ENCODE measurements at regions not wholly inside any gene's neighbourhood (a gene's known extent, or its start where the extent isn't known, plus 50 kb on each side); places are given as distances from the start of the nearest gene placed in this dataset.
"Not testable (repeated sequence)": the region's sequence is repeated elsewhere in the genome, so short reads cannot be mapped to it uniquely, and the experiment has no call there.

DNA sequence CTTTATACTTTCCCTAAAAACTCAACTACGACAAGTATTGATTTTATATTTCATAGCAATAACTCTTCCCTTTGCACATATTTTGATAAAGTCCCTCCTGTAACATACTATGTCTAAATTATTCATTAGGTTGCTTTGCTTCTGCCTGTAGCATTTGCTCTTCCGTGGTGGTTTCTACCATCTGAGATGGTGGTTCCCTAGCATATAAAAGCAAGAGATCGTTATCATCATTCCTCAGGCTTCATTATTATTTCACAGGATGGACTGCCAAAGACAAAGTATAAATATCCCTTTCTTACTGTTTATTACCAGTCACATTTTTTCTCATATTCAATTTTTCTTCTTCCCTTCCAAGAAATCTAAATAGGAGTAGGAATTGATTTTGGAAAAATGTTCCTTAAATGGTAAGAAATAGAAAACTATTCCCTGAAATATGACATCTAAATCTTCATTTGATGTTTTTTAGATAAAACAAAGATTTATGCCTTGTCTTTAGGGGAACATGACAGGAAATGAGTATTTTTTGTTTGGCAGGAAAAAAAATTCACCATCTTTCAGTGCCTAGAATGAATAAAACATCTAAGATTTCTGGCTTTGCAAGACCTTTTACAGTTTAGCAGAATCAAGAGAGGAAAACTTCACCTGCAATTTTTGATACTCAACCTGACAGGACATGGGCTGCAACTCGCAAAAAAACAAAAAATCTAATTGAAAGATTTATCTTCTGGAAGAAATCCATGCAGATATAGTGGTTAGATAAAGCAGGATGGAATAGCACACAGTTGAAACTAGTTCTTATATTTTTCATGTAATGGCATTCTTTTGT is 340.0 kb downstream of the SPRY2 start:
- Mint-ChIP-seq H3K9me3 (peaks cover 0 to 3% of the 10 kb centered on the region in 2 donors), H3K27me3 (no peaks in the 10 kb centered on the region), H3K4me1 (ENCODE audit: low read depth in 2 of 2) (no peaks in the 10 kb centered on the region), H3K36me3 (ENCODE audit: insufficient read depth) (no peaks in the 10 kb centered on the region), H3K27ac (no peak overlapping the region), H3K4me3 (no peak overlapping the region)
- DNase-seq, result no peak
- no peak for ATAC-seq (replicated peaks)

DNA sequence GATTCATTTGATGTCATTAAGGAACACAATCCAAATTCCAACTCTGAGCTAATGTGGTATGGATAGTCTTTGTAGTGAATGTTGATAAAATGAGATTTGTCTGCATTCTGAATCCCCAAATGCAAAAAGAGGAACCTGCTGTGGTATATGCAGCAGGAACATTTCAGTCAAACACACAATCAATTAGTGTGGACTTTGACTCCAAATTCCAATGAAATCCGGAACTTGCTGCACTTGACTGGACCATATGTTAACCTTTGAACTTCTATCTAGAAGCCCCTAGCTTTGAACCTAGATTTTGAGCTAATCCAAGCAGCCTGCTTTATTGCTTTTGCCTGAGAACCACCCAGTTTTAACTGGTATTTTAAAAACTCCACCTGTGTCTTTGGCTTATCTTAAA is 341.3 kb downstream of the SPRY2 start:
- DNase-seq, result no peak
- Mint-ChIP-seq H3K36me3 (ENCODE audit: insufficient read depth) (no peaks in the 10 kb centered on the region), H3K9me3 (peaks cover 1 to 5% of the 10 kb centered on the region in 2 donors), H3K27ac (no peak overlapping the region), H3K27me3 (no peaks in the 10 kb centered on the region), H3K4me1 (ENCODE audit: low read depth in 2 of 2) (no peaks in the 10 kb centered on the region), H3K4me3 (no peak overlapping the region)
- ATAC-seq (replicated peaks), result no peak

DNA sequence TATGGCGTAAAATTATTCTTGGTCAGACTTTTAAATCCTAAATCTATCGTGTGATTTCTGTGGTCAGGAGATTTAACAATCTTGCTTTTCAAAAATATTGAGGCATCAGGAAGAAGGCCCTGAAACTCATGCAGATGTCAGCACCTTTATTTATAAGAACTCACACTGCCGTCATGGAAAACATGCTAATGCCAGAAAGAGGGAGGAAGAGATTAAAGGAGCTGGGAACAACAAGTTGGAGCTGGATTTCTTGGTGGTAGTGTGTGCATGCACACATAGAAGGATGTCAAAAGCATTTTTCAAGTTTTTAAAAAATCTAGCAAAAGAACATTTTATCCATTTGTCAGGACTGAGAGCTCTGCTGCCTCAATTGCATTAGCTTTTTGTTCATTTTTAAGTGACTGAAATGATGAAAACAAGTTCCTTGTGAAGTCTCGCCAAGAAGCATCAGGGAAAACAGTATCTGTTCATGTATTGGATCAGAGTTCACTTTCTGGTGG is 342.5 kb downstream of the SPRY2 start:
- Mint-ChIP-seq H3K9me3 (peaks cover 1 to 6% of the 10 kb centered on the region in 2 donors), H3K27ac (no peak overlapping the region), H3K4me3 (no peak overlapping the region), H3K4me1 (ENCODE audit: low read depth in 2 of 2) (no peaks in the 10 kb centered on the region), H3K36me3 (ENCODE audit: insufficient read depth) (no peaks in the 10 kb centered on the region), H3K27me3 (no peaks in the 10 kb centered on the region)
- ATAC-seq (replicated peaks) (no peak), DNase-seq (no peak)

DNA sequence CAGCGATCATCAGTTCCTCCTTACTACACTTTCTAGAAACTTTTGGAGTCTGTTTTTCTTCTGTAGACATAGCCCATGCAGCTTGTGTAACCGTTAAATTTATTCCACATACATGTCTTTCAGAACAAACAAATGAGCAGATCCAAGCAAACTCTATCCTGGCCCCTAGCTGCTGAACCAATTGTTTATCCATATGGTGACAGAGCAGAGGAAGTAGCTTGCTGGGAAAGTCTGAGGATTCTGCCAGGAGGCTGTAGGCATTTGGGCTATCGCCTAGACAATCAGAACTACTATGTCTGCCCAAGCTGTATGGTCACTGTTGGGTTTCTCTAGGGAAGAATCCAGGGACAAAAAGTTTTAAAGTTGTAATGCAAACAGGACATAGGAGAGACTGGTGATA is 343.7 kb downstream of the SPRY2 start:
- ATAC-seq (replicated peaks), result no peak
- Mint-ChIP-seq H3K4me1 (ENCODE audit: low read depth in 2 of 2) (no peaks in the 10 kb centered on the region), H3K36me3 (ENCODE audit: insufficient read depth) (no peaks in the 10 kb centered on the region), H3K4me3 (no peak overlapping the region), H3K27me3 (no peaks in the 10 kb centered on the region), H3K9me3 (peaks cover 1 to 6% of the 10 kb centered on the region in 2 donors), H3K27ac (no peak overlapping the region)
- DNase-seq, result no peak

DNA sequence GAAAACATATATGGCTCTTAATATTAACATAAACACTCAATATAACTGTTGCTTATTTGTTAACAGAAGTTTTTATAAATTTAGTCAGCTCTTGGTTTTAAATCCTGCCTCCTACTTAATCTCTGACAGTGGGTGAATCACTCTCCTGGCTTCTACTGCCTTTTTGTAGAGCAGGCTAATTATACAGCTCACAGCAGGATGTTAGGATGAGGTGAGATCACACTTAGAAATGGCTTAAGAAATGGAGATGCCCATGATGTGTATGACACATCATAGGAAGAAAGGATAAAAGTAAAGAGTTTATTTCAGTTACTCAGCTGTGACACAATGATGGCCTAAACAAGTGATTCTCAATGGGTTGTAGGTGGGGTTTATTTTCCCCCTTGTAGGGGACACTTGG is 345.6 kb downstream of the SPRY2 start:
- H3K27me3 Mint-ChIP-seq, result no peaks in the 10 kb centered on the region
- H3K4me1 Mint-ChIP-seq (ENCODE audit: low read depth in 2 of 2), result no peaks in the 10 kb centered on the region
- ATAC-seq (replicated peaks), result no peak
- H3K4me3 Mint-ChIP-seq, result no peak overlapping the region
- peaks cover 6% of the 10 kb centered on the region in 2 donors for H3K9me3 Mint-ChIP-seq
- no peaks in the 10 kb centered on the region for H3K36me3 Mint-ChIP-seq (ENCODE audit: insufficient read depth)
- no peak for DNase-seq
- H3K27ac Mint-ChIP-seq, result no peak overlapping the region

DNA sequence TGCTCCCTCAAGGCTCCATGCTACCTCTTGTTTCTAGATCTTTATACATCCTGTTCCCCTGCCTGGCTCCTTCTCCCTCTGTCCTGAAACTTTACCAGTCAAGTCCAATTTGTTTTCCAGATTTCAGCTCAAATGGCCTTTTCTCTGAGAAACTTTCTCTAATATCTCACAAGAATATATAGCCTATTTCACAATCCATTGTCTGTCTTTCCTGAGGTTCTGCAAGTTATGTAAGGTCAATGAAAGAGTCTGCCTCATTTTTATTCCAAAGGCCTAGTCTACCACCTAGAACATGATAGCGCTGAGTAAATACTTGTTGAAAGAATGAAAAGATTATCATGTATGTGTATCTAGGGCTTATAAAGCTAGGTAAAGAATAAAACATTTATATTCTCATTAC is 348.8 kb downstream of the SPRY2 start:
- DNase-seq, result no peak
- ATAC-seq (replicated peaks), result no peak
- Mint-ChIP-seq H3K27ac (no peak overlapping the region), H3K36me3 (ENCODE audit: insufficient read depth) (no peaks in the 10 kb centered on the region), H3K4me3 (no peak overlapping the region), H3K9me3 (peaks cover 6 to 14% of the 10 kb centered on the region in 2 donors), H3K27me3 (no peaks in the 10 kb centered on the region), H3K4me1 (ENCODE audit: low read depth in 2 of 2) (no peaks in the 10 kb centered on the region)

DNA sequence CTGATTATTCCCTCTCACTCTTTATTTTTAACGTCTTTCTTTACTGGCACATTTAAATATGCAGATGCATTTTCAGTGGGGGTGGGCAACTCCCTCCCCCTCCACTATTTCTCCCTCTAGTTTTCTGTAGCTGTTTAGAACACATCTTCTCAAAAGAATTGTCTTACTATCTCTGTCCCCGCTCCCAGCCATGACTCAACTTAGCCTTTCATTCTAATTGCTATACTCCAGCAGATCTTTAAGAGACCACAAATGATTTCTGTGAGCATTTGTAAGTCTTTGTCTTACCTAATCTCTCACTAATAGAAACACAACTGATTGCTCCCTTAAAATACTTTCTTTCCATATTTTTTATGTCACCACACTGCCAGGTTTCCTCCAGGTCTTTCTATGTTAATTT is 350.9 kb downstream of the SPRY2 start:
- peaks cover 6 to 14% of the 10 kb centered on the region in 2 donors for H3K9me3 Mint-ChIP-seq

DNA sequence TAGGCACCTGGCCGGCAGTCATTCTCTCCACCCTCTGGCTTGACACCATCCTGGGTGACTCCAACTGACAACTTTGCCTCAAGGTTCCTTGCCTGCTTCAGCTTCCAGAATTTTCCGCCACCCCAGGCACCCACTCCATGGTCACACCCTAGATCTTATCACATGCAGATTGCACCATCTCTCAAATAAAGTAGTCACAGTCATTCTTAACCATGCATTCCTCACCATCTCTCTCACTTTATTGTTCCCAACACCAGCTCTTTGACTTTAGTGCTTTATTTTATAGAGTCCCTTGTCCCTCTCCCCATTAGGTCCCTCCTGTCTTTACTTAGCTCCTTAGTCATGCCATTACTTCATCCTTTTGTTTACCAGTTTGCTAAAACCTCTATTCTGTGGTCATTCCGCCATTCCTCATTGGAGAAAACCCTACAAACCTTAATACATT is 351.7 kb downstream of the SPRY2 start:
- Mint-ChIP-seq H3K4me1 (ENCODE audit: low read depth in 2 of 2) (no peaks in the 10 kb centered on the region), H3K9me3 (peaks cover 0 to 14% of the 10 kb centered on the region in 2 donors), H3K27me3 (no peaks in the 10 kb centered on the region), H3K36me3 (ENCODE audit: insufficient read depth) (no peaks in the 10 kb centered on the region), H3K27ac (no peak overlapping the region), H3K4me3 (no peak overlapping the region)
- no peak for ATAC-seq (replicated peaks)
- no peak for DNase-seq

More for the DNA sequence above, 350.9 kb downstream of the SPRY2 start:
- DNase-seq (no peak), ATAC-seq (replicated peaks) (no peak)
- Mint-ChIP-seq H3K27ac (no peak overlapping the region), H3K36me3 (ENCODE audit: insufficient read depth) (no peaks in the 10 kb centered on the region), H3K4me1 (ENCODE audit: low read depth in 2 of 2) (no peaks in the 10 kb centered on the region), H3K27me3 (no peaks in the 10 kb centered on the region), H3K4me3 (no peak overlapping the region)

DNA sequence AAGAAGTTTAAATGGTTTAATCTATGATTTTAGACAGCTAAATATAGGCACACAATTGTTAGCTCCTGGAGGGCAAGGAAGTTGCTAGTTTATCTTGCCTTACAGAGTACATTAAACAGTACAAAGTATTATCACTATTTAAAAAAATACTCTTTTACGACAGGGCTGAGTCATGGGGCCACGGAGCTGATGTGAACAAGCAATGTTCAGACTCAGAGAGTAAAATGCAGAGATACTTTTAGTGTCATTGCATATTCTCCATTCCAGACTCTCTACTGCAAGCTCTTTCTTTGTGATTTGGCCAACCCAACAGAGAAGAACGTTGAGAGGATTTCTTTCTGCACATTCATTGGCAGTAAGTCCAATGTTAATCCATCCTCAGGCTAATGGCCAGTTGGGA is 352.4 kb downstream of the SPRY2 start:
- Mint-ChIP-seq H3K27me3 (no peaks in the 10 kb centered on the region), H3K9me3 (peaks cover 0 to 14% of the 10 kb centered on the region in 2 donors)
- ATAC-seq (replicated peaks), result no peak

DNA sequence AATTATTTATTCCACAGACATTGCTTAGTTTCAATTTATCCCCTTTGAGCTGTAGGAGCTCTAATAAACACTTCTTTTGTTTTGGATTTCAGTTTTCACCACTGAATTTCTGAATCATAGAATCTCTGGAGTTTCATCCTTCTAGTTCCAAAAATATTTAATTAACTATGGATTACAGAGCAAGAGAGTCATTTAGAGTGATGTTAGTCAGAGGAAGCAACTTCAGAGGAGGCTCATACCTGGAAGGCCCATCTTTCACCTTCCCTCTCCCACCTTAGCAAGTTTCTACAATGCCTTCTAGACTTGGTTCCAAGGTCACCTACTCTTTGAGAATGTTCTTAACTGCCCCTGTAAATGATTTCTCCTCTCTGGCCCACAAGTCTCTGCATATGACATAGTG is 353.2 kb downstream of the SPRY2 start:
- H3K9me3 Mint-ChIP-seq, result peaks cover 0 to 15% of the 10 kb centered on the region in 2 donors
- no peak for DNase-seq
- H3K4me3 Mint-ChIP-seq, result no peak overlapping the region
- H3K27ac Mint-ChIP-seq, result no peak overlapping the region
- H3K36me3 Mint-ChIP-seq (ENCODE audit: insufficient read depth), result no peaks in the 10 kb centered on the region
- H3K4me1 Mint-ChIP-seq (ENCODE audit: low read depth in 2 of 2), result no peaks in the 10 kb centered on the region
- H3K27me3 Mint-ChIP-seq, result no peaks in the 10 kb centered on the region
- no peak for ATAC-seq (replicated peaks)

More for the DNA sequence above, 352.4 kb downstream of the SPRY2 start:
- H3K4me3 Mint-ChIP-seq, result no peak overlapping the region
- H3K36me3 Mint-ChIP-seq (ENCODE audit: insufficient read depth), result no peaks in the 10 kb centered on the region
- no peak for DNase-seq
- H3K4me1 Mint-ChIP-seq (ENCODE audit: low read depth in 2 of 2), result no peaks in the 10 kb centered on the region
- H3K27ac Mint-ChIP-seq, result no peak overlapping the region

DNA sequence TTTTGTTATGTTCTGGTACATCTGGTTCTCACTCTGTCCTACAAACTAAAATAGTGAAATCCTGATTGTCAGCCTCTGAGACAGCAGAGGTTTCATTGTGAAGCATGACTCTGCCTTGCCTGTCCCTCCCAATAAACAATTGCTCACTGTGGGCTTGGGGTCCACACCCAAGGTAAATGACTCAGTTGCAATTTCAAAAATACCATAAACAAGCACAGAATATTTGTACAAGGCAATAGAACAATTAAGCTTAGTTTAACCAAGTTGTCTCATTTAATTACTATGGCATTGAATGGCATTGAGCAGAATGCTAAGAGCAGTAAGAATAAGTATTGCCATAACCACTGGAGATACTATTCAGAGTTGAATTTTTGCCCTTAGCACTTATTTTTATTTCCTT is 353.6 kb downstream of the SPRY2 start:
- H3K4me3 Mint-ChIP-seq, result no peak overlapping the region
- H3K4me1 Mint-ChIP-seq (ENCODE audit: low read depth in 2 of 2), result no peaks in the 10 kb centered on the region
- H3K27ac Mint-ChIP-seq, result no peak overlapping the region
- no peak for DNase-seq
- H3K9me3 Mint-ChIP-seq, result peaks cover 0 to 16% of the 10 kb centered on the region in 2 donors
- ATAC-seq (replicated peaks), result no peak
- no peaks in the 10 kb centered on the region for H3K36me3 Mint-ChIP-seq (ENCODE audit: insufficient read depth)
- no peaks in the 10 kb centered on the region for H3K27me3 Mint-ChIP-seq

DNA sequence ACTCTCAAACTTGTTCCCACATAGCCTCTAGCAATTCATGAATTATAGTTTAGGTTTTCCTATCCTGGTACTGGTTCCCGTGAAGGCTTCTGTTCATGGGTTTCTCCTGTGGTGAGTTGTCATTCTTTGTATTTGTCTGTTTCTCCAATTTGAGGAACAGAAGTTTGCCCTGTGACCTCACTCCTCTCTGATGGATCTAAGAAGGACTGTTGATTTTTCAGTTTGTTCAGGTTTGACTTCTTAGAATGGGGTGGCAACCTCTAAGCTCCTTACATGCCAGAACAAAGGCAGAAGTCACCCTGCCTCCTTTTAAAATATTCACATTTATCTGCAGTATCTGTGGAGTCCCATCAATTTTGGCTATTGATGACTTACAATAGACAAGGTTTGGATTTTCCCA is 354.0 kb downstream of the SPRY2 start:
- Mint-ChIP-seq H3K27ac (no peak overlapping the region), H3K4me3 (no peak overlapping the region), H3K9me3 (peaks cover 0 to 13% of the 10 kb centered on the region in 2 donors), H3K36me3 (ENCODE audit: insufficient read depth) (no peaks in the 10 kb centered on the region), H3K4me1 (ENCODE audit: low read depth in 2 of 2) (no peaks in the 10 kb centered on the region), H3K27me3 (no peaks in the 10 kb centered on the region)
- no peak for DNase-seq
- no peak for ATAC-seq (replicated peaks)

DNA sequence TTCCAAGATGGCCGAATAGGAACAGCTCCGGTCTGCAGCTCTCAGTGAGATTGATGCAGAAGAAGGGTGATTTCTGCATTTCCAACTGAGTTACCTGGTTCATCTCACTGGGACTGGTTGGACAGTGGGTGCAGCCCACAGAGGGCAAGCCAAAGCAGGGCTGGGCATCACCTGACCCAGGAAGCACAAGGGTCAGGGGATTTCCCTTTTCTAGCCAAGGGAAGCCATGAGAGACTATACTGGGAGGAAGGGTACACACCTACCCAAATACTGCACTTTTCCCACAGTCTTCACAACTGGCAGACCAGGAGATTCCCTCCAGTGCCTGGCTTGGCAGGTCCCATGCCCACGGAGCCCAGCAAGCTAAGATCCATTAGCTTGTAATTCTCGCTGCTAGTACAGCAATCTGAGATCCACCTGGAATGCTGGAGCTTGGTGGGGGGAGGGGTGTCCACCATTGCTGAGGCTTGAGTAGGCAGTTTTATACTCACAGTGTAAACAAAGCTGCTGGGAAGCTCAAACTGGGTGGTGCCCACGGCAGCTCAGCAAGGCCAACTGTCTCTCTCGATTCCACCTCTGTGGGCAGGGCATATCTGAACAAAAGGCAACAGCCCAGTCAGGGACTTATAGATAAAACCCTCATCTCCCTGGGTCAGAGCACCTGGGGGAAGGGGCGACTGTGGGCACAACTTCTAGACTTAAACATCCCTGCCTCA is 365.8 kb downstream of the SPRY2 start:
- H3K27me3 Mint-ChIP-seq; DNase-seq; ATAC-seq (replicated peaks); H3K27ac Mint-ChIP-seq; H3K4me3 Mint-ChIP-seq; H3K36me3 Mint-ChIP-seq (ENCODE audit: insufficient read depth); H3K4me1 Mint-ChIP-seq (ENCODE audit: low read depth in 2 of 2): not testable (repeated sequence)
- H3K9me3 Mint-ChIP-seq, result peaks cover 7 to 12% of the 10 kb centered on the region in 2 donors

DNA sequence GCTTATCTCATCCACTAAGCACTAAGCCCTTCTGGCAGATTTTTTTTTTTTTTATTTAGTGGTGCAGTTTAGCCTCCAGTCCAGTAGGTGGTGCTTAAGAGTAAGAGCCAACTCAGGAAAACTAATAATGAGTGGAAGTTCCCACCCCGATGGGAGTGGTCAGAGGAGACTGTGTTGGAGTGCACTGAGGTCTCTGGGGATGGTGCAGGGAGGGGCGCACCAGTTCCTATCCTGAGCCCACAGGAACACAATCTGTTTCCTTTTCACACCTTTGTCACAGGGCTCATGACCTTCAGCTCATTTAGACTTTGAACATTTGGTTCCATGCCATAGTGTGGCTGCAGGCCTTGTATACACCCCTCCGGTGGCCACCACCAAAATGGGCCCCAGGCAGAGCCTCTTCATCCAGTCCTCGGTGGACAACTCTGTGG is 367.4 kb downstream of the SPRY2 start:
- DNase-seq (no peak), ATAC-seq (replicated peaks) (no peak)
- Mint-ChIP-seq H3K4me3 (no peak overlapping the region), H3K4me1 (ENCODE audit: low read depth in 2 of 2) (no peaks in the 10 kb centered on the region), H3K36me3 (ENCODE audit: insufficient read depth) (no peaks in the 10 kb centered on the region), H3K27ac (no peak overlapping the region), H3K27me3 (no peaks in the 10 kb centered on the region), H3K9me3 (peaks cover 10 to 24% of the 10 kb centered on the region in 2 donors)
